HUES6 (cell line): ENCODE measurements at regions not wholly inside any gene's neighbourhood (a gene's known extent, or its start where the extent isn't known, plus 50 kb on each side); places are given as distances from the start of the nearest gene placed in this dataset.

Experiments used
- H3K27ac ChIP-seq: 2 replicates; pipeline ENCODE4 v1.7.0; 2013; ENCODE audit warnings: low read depth, mild to moderate bottlenecking, low read length, inconsistent platforms
- H3K27me3 ChIP-seq: 2 replicates; pipeline ENCODE4 v1.6.1; 2013; ENCODE audit warnings: low read length; ENCODE audit not compliant: control insufficient read depth, insufficient read depth
- H3K36me3 ChIP-seq: 2 replicates; pipeline ENCODE4 v1.6.1; 2013; ENCODE audit warnings: low read length; ENCODE audit not compliant: control insufficient read depth, insufficient read depth
- H3K4me1 ChIP-seq: 2 replicates; pipeline ENCODE4 v1.6.1; 2013; ENCODE audit warnings: low read length; ENCODE audit not compliant: control insufficient read depth, insufficient read depth
- H3K4me3 ChIP-seq: 2 replicates; pipeline ENCODE4 v1.5.1; 2013; ENCODE audit warnings: low read depth, low read length
- H3K9ac ChIP-seq: one replicate; pipeline ENCODE4 v1.6.1; 2013; ENCODE audit warnings: mild to moderate bottlenecking, low read length
- H3K9me3 ChIP-seq: 2 replicates; pipeline ENCODE4 v1.6.1; 2013; ENCODE audit warnings: low read depth, low read length; ENCODE audit not compliant: control insufficient read depth, insufficient read depth

DNA sequence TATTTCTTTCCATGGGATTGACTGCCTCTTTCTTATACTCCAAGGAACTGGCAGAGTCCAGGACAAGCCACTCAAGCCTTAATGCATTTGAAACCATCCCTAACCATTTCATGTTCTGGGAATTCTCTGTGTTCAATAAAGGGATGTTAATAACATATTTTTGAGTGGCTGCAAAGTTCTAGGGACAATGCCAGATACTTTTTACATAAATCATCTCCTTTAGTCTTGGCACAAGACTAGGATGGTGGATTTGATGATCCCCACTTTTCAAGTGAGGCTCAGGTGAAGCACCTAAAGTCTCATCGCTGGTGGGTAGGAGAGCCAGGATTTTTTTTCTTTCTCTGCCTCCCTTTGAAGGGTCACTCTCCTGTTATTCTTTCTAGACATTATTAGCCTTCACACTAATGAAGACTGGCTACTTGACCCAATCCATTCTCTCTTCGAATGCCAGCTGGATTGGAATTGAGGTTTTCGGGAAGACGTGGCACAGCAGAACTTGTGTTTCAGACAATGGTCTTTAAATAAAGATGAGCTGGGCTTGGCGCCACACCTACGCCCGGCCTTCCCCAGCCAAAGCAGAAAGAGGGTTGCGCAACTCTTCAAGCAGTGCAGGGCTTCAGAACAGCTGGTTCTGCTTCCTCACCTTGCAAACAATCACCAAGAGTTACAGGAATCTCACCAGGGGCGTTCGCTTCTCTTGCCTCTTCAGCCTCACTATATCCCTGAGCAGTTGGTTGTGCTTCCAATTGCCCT is 73.8 kb upstream of the BMPER start:
- Histone ChIP-seq H3K4me1 (no peaks in the 10 kb centered on the region), H3K36me3 (no peaks in the 10 kb centered on the region), H3K9me3 (no peaks in the 10 kb centered on the region; the same call in 1 of the 2 replicates), H3K27me3 (no peaks in the 10 kb centered on the region), H3K4me3 (no peak overlapping the region), H3K27ac (no peak overlapping the region), H3K9ac (no peak overlapping the region)

GRCh38 chr7:33832271-33832721 is 73.0 kb upstream of the BMPER start:
- no peaks in the 10 kb centered on the region; the same call in 1 of the 2 replicates for H3K9me3 ChIP-seq
- H3K4me1 ChIP-seq = no peaks in the 10 kb centered on the region
- no peaks in the 10 kb centered on the region for H3K27me3 ChIP-seq
- no peak overlapping the region for H3K9ac ChIP-seq
- H3K36me3 ChIP-seq = no peaks in the 10 kb centered on the region
- no peak overlapping the region for H3K27ac ChIP-seq
- H3K4me3 ChIP-seq = no peak overlapping the region

- no peak overlapping the region for H3K9ac ChIP-seq
- no peaks in the 10 kb centered on the region for H3K36me3 ChIP-seq
- no peaks in the 10 kb centered on the region; the same call in 1 of the 2 replicates for H3K9me3 ChIP-seq
- no peak overlapping the region for H3K4me3 ChIP-seq
- H3K27ac ChIP-seq = no peak overlapping the region
- H3K4me1 ChIP-seq = no peaks in the 10 kb centered on the region
- no peaks in the 10 kb centered on the region for H3K27me3 ChIP-seq
Measured at GRCh38 chr7:33836797-33837355, 68.5 kb upstream of the BMPER start.

DNA sequence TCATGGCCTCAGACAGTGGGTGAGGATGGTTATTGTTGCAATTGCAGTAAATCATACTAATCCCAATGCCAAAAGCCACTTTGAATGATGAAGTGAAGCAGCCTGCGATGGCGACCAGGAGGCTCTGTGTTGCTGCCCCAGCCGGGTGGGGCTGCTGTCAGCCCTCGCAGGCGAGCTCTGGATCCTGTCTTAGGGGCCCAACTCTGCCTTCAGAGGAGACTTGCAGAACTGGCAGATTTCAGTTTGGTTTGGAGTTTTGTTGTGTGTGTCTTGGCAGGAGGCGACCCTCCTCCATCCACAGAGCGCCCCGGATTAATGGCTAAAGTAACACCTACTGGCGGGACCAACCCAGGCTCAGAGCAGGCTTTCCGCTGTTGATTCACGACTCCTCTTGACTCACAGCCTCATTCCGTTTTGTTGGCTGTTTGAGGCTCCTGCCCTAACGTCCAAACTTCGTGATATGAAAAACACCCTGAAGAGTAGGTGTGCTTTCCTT is 67.9 kb upstream of the BMPER start:
- Histone ChIP-seq H3K4me3 (no peak overlapping the region), H3K36me3 (no peaks in the 10 kb centered on the region), H3K4me1 (no peaks in the 10 kb centered on the region), H3K27me3 (no peaks in the 10 kb centered on the region), H3K27ac (no peak overlapping the region), H3K9ac (no peak overlapping the region), H3K9me3 (no peaks in the 10 kb centered on the region; the same call in 1 of the 2 replicates)

DNA sequence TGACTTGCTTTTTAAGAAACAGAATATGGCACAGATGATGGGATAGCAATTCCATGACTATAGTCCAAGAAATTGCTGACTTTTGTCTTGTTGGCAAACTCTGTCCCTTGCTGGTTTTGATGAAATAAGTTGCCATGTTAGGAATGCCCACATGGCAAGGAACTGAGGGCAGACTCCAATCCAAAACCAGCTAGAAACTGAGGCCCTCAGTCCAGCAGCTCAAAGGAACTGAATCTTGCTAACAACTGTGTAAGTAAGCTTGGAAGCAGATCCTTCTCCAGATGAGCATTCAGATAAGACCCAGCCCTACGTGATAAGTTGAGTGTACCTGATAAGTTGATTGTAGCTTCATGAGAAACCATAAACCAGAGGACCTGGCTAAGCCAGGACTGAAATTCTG is 64.3 kb upstream of the BMPER start:
- no peak overlapping the region for H3K27ac ChIP-seq
- no peaks in the 10 kb centered on the region for H3K36me3 ChIP-seq
- no peak overlapping the region for H3K4me3 ChIP-seq
- H3K9ac ChIP-seq = no peak overlapping the region
- H3K4me1 ChIP-seq = no peaks in the 10 kb centered on the region
- H3K9me3 ChIP-seq = no peaks in the 10 kb centered on the region; the same call in none of the 2 replicates
- H3K27me3 ChIP-seq = no peaks in the 10 kb centered on the region

DNA sequence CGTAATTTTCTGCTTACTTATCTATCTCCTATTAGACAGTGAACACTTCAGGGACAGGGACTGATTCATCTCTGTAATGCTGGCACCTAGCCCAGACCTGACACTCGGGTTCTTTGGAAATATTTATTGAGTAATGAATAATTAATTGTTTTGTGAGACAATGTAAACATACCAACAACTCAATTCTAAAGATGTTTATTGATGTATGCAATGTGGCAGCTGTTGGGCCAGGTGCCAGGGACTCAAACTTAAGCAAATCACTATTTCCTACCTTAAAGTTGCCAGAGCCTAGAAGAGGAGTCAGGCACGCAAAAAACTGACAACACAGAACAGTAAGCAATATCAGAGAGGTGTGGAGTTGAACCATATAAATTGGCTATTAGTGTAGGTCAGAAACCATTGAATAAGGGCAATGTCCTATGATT is 63.6 kb upstream of the BMPER start:
- H3K27ac ChIP-seq = no peak overlapping the region

GRCh38 chr7:33842150-33842549 is 63.2 kb upstream of the BMPER start:
- H3K36me3 ChIP-seq = no peaks in the 10 kb centered on the region
- H3K27ac ChIP-seq = no peak overlapping the region
- H3K4me1 ChIP-seq = no peaks in the 10 kb centered on the region
- no peak overlapping the region for H3K4me3 ChIP-seq
- no peaks in the 10 kb centered on the region; the same call in 1 of the 2 replicates for H3K9me3 ChIP-seq
- no peaks in the 10 kb centered on the region for H3K27me3 ChIP-seq
- H3K9ac ChIP-seq = no peak overlapping the region

More for the DNA sequence above, 63.6 kb upstream of the BMPER start:
- H3K4me1 ChIP-seq = no peaks in the 10 kb centered on the region
- no peaks in the 10 kb centered on the region; the same call in none of the 2 replicates for H3K9me3 ChIP-seq
- no peak overlapping the region for H3K9ac ChIP-seq
- no peaks in the 10 kb centered on the region for H3K36me3 ChIP-seq
- H3K27me3 ChIP-seq = no peaks in the 10 kb centered on the region
- H3K4me3 ChIP-seq = no peak overlapping the region

- Histone ChIP-seq H3K27ac (no peak overlapping the region), H3K4me3 (no peak overlapping the region), H3K9me3 (no peaks in the 10 kb centered on the region; the same call in 1 of the 2 replicates), H3K27me3 (no peaks in the 10 kb centered on the region), H3K9ac (no peak overlapping the region), H3K4me1 (no peaks in the 10 kb centered on the region), H3K36me3 (no peaks in the 10 kb centered on the region)
Measured at GRCh38 chr7:33845991-33846509, 59.3 kb upstream of the BMPER start.

DNA sequence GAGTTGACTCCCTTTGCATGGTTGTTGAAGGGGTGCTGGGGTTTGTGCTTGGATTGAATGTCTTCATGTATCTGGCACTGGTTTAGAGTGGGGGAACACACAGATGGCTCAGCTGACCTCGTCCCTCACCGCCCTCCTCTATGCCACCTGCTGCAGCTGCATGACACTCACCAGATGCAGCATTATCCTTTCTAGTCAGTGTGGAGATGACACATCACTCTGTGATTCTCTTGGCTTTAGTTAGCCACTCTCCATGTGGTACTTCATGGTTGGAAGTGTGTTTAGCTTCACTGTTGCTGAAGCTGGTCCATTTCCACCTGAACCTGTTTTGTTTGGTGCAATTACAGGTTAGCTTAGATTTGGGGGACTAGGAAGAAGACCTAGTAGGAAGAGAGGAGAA is 56.3 kb upstream of the BMPER start:
- no peaks in the 10 kb centered on the region for H3K36me3 ChIP-seq
- no peak overlapping the region for H3K27ac ChIP-seq
- no peaks in the 10 kb centered on the region for H3K27me3 ChIP-seq
- H3K9ac ChIP-seq = no peak overlapping the region
- no peaks in the 10 kb centered on the region; the same call in 1 of the 2 replicates for H3K9me3 ChIP-seq
- no peaks in the 10 kb centered on the region; the same call in 1 of the 2 replicates for H3K4me1 ChIP-seq
- no peak overlapping the region for H3K4me3 ChIP-seq

GRCh38 chr7:33849971-33850559 is 55.3 kb upstream of the BMPER start:
- H3K27ac ChIP-seq = no peak overlapping the region

DNA sequence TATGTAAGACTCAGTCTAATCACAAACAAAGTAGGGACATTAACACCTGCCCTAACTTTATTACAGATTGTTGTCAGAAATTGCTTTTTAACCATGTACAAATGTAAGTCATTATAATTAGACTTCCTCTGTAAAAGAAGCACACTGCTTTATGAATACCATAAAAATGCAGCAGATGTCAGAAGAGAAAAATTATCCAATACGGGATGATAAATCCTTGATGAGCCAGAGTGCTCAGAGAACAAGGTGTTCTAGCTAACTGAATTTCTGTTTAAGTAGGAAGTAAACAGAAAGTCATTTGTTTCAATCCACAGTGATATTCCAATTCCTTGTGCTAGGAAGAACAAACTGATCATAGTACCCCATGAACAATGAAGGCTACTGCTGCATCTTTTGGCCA is 54.6 kb upstream of the BMPER start:
- H3K27ac ChIP-seq = no peak overlapping the region
- H3K9ac ChIP-seq = no peak overlapping the region
- H3K9me3 ChIP-seq = no peaks in the 10 kb centered on the region
- no peaks in the 10 kb centered on the region for H3K27me3 ChIP-seq
- no peak overlapping the region for H3K4me3 ChIP-seq
- no peaks in the 10 kb centered on the region; the same call in 1 of the 2 replicates for H3K4me1 ChIP-seq
- H3K36me3 ChIP-seq = no peaks in the 10 kb centered on the region

More at GRCh38 chr7:33849971-33850559, 55.3 kb upstream of the BMPER start:
- Histone ChIP-seq H3K9me3 (no peaks in the 10 kb centered on the region), H3K9ac (no peak overlapping the region), H3K27me3 (no peaks in the 10 kb centered on the region), H3K4me3 (no peak overlapping the region), H3K4me1 (no peaks in the 10 kb centered on the region; the same call in 1 of the 2 replicates), H3K36me3 (no peaks in the 10 kb centered on the region)
